ENCODE measurements at regions not wholly inside any gene's neighbourhood (a gene's known extent, or its start where the extent isn't known, plus 50 kb on each side); places are given as distances from the start of the nearest gene placed in this dataset.

- peaks cover 19% of the 10 kb centered on the region for H3K9me3 ChIP-seq (replicated peaks; ENCODE audit: low read length)
- peak overlapping the region; percentile 70 for H3K9ac ChIP-seq (ENCODE audit: low read depth, low read length)
- no peaks in the 10 kb centered on the region for H3K27me3 ChIP-seq (ENCODE audit: control insufficient read depth, insufficient read depth, low read length)
- H3K4me1 ChIP-seq (ENCODE audit: control insufficient read depth, insufficient read depth, low read length) = peaks cover 63% of the 10 kb centered on the region
- peaks cover 29% of the 10 kb centered on the region for H3K36me3 ChIP-seq (ENCODE audit: insufficient read depth, low read length)
- no peak overlapping the region for H3K4me2 ChIP-seq (ENCODE audit: low read length)
- no peak overlapping the region for H3K4me3 ChIP-seq (ENCODE audit: low read length)
Observed at GRCh38 chr11:122187373-122188165, 71.6 kb upstream of the BLID start.

- Histone ChIP-seq H3K9ac (ENCODE audit: low read depth, low read length) (peak overlapping the region; percentile 22), H3K36me3 (ENCODE audit: insufficient read depth, low read length) (peaks cover 27% of the 10 kb centered on the region), H3K9me3 (replicated peaks; ENCODE audit: low read length) (peaks cover 19% of the 10 kb centered on the region), H3K4me2 (ENCODE audit: low read length) (no peak overlapping the region), H3K27me3 (ENCODE audit: control insufficient read depth, insufficient read depth, low read length) (no peaks in the 10 kb centered on the region), H3K4me1 (ENCODE audit: control insufficient read depth, insufficient read depth, low read length) (peaks cover 62% of the 10 kb centered on the region), H3K4me3 (ENCODE audit: low read length) (no peak overlapping the region)
Observed at GRCh38 chr11:122186439-122187080, 70.5 kb upstream of the BLID start.

DNA sequence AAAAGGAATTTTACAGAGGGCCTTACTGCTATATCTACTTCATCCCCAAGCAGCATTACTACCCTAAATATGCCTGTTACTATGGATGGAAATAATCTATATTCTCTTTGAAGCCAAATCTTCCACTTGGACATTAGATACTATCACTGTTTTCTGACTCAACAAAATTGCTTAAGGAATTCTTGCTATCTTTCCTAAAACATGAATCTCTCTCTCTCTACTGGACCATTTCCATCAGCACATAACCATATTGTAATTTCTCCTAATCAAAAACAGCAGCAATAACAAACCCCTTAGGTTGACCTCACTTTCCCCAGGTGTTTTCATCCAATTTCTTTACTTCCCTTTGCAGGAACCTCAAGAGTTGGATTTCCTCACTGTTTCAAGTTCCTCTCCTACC lies 67.9 kb upstream of the BLID start:
- Histone ChIP-seq H3K4me3 (ENCODE audit: low read length) (no peak overlapping the region), H3K9ac (ENCODE audit: low read depth, low read length) (no peak overlapping the region), H3K4me2 (ENCODE audit: low read length) (no peak overlapping the region), H3K36me3 (ENCODE audit: insufficient read depth, low read length) (peaks cover 33% of the 10 kb centered on the region), H3K9me3 (replicated peaks; ENCODE audit: low read length) (peaks cover 19% of the 10 kb centered on the region), H3K4me1 (ENCODE audit: control insufficient read depth, insufficient read depth, low read length) (peaks cover 51% of the 10 kb centered on the region), H3K27me3 (ENCODE audit: control insufficient read depth, insufficient read depth, low read length) (no peaks in the 10 kb centered on the region)

GRCh38 chr11:122181893-122182292 lies 65.9 kb upstream of the BLID start:
- Histone ChIP-seq H3K4me3 (ENCODE audit: low read length) (no peak overlapping the region), H3K36me3 (ENCODE audit: insufficient read depth, low read length) (peaks cover 43% of the 10 kb centered on the region), H3K9ac (ENCODE audit: low read depth, low read length) (peak overlapping the region; percentile 52), H3K9me3 (replicated peaks; ENCODE audit: low read length) (peaks cover 19% of the 10 kb centered on the region), H3K4me1 (ENCODE audit: control insufficient read depth, insufficient read depth, low read length) (peaks cover 40% of the 10 kb centered on the region), H3K27me3 (ENCODE audit: control insufficient read depth, insufficient read depth, low read length) (no peaks in the 10 kb centered on the region), H3K4me2 (ENCODE audit: low read length) (no peak overlapping the region)

DNA sequence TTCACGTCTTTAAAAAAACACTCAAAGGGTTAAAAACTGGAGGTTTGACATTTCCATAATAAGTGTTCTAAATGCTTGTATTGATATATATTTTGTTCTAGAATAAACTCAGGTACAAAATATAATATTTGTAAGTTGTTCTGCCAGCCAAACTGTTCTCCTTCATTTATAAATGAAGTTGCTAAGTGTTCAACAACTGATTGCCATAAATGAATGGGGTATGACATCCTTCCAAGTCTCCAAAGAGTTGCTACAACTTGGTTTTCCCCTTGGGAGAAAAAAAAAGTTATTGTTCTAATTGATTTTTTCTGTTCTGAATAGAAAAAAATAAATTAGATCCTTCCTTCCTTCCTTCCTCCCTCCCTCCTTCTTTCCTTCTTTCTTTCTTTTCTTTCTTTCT lies 65.4 kb upstream of the BLID start:
- H3K4me1 ChIP-seq (ENCODE audit: control insufficient read depth, insufficient read depth, low read length) = peaks cover 42% of the 10 kb centered on the region
- H3K36me3 ChIP-seq (ENCODE audit: insufficient read depth, low read length) = peaks cover 49% of the 10 kb centered on the region
- no peaks in the 10 kb centered on the region for H3K27me3 ChIP-seq (ENCODE audit: control insufficient read depth, insufficient read depth, low read length)
- peak overlapping the region; percentile 52 for H3K9ac ChIP-seq (ENCODE audit: low read depth, low read length)
- H3K4me3 ChIP-seq (ENCODE audit: low read length) = no peak overlapping the region
- peak overlapping the region; percentile 22 for H3K4me2 ChIP-seq (ENCODE audit: low read length)
- peaks cover 19% of the 10 kb centered on the region for H3K9me3 ChIP-seq (replicated peaks; ENCODE audit: low read length)

DNA sequence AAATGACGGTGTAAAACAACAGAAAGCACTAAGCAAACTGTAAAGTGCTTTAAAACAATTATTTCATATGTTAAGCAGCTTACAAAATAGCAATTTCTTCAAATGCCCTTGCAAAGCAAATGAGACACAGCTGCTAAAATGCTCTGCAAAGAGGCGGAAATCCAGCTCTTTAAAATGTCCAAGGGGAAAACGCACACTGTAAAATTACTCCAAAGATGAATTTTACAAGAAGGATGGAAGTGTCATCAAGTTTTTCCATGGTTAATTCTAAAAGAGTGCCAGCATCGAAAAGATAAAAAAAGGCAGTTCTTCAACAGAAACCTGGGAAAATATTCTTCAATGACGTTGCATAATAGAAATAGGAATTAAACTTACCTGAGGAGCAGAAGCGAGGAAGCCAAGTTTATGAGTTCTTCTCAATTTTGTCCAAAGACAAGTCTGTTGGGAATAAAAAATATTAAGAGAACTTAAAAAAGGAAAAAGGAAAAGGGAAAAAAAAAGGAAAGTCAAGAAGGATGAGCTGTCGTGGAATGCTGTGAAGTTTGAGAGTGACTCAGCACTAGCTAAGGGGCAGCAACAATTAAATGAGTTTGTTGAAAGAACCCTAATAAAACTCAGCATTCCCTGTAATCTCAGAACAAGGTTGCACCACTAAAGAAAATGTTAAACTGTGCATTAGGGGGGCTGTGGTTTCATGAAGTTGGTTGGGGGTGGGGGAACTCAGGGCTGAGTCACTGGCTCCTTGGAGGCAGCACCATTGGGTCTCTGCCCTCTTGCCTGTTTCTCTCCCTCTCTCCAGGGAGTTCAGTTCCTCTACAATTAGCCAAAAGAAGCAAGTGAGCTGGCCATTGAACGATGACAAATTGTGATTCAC lies 64.2 kb upstream of the BLID start:
- Histone ChIP-seq H3K9ac (ENCODE audit: low read depth, low read length) (peak overlapping the region; percentile 97), H3K9me3 (replicated peaks; ENCODE audit: low read length) (peaks cover 8% of the 10 kb centered on the region), H3K4me2 (ENCODE audit: low read length) (peak overlapping the region; percentile 85), H3K4me3 (ENCODE audit: low read length) (peak overlapping the region; percentile 78), H3K36me3 (ENCODE audit: insufficient read depth, low read length) (peaks cover 50% of the 10 kb centered on the region), H3K4me1 (ENCODE audit: control insufficient read depth, insufficient read depth, low read length) (peaks cover 54% of the 10 kb centered on the region), H3K27me3 (ENCODE audit: control insufficient read depth, insufficient read depth, low read length) (no peaks in the 10 kb centered on the region)

GRCh38 chr11:122178795-122179194 lies 62.8 kb upstream of the BLID start:
- Histone ChIP-seq H3K4me1 (ENCODE audit: control insufficient read depth, insufficient read depth, low read length) (peaks cover 59% of the 10 kb centered on the region), H3K4me3 (ENCODE audit: low read length) (peak overlapping the region; percentile 78), H3K27me3 (ENCODE audit: control insufficient read depth, insufficient read depth, low read length) (no peaks in the 10 kb centered on the region), H3K36me3 (ENCODE audit: insufficient read depth, low read length) (peaks cover 59% of the 10 kb centered on the region), H3K9me3 (replicated peaks; ENCODE audit: low read length) (no peaks in the 10 kb centered on the region), H3K4me2 (ENCODE audit: low read length) (peak overlapping the region; percentile 85), H3K9ac (ENCODE audit: low read depth, low read length) (peak overlapping the region; percentile 97)

- Histone ChIP-seq H3K4me2 (ENCODE audit: low read length) (peak overlapping the region; percentile 85), H3K9ac (ENCODE audit: low read depth, low read length) (peak overlapping the region; percentile 97), H3K36me3 (ENCODE audit: insufficient read depth, low read length) (peaks cover 74% of the 10 kb centered on the region), H3K9me3 (replicated peaks; ENCODE audit: low read length) (no peaks in the 10 kb centered on the region), H3K4me1 (ENCODE audit: control insufficient read depth, insufficient read depth, low read length) (peaks cover 68% of the 10 kb centered on the region), H3K4me3 (ENCODE audit: low read length) (peak overlapping the region; percentile 78), H3K27me3 (ENCODE audit: control insufficient read depth, insufficient read depth, low read length) (no peaks in the 10 kb centered on the region)
Observed at GRCh38 chr11:122177238-122177637, 61.2 kb upstream of the BLID start.

GRCh38 chr11:122176651-122177050 lies 60.6 kb upstream of the BLID start:
- no peaks in the 10 kb centered on the region for H3K27me3 ChIP-seq (ENCODE audit: control insufficient read depth, insufficient read depth, low read length)
- peak overlapping the region; percentile 97 for H3K9ac ChIP-seq (ENCODE audit: low read depth, low read length)
- H3K4me1 ChIP-seq (ENCODE audit: control insufficient read depth, insufficient read depth, low read length) = peaks cover 64% of the 10 kb centered on the region
- H3K4me2 ChIP-seq (ENCODE audit: low read length) = peak overlapping the region; percentile 85
- no peaks in the 10 kb centered on the region for H3K9me3 ChIP-seq (replicated peaks; ENCODE audit: low read length)
- peak overlapping the region; percentile 78 for H3K4me3 ChIP-seq (ENCODE audit: low read length)
- peaks cover 76% of the 10 kb centered on the region for H3K36me3 ChIP-seq (ENCODE audit: insufficient read depth, low read length)

DNA sequence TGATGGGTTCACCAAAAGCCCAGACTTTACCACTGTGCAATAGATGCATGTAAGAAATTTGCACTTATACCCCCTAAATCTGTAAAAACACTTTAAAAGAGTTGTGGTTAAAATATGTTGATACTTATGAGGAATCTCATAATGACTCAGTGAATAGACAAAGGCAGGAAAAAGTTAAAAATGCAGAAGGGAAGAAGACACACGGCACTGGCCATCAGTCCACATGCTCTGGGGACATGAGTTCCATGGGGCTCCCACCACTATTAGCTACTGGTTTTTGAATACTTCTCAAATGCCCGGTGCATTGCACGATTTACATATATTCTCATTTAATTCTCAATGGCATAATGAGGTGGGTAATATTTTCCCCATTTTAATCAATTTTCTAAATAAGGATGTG lies 59.3 kb upstream of the BLID start:
- Histone ChIP-seq H3K4me2 (ENCODE audit: low read length) (peak overlapping the region; percentile 85), H3K27me3 (ENCODE audit: control insufficient read depth, insufficient read depth, low read length) (no peaks in the 10 kb centered on the region), H3K4me3 (ENCODE audit: low read length) (peak overlapping the region; percentile 78), H3K36me3 (ENCODE audit: insufficient read depth, low read length) (peaks cover 88% of the 10 kb centered on the region), H3K4me1 (ENCODE audit: control insufficient read depth, insufficient read depth, low read length) (peaks cover 67% of the 10 kb centered on the region), H3K9ac (ENCODE audit: low read depth, low read length) (peak overlapping the region; percentile 97), H3K9me3 (replicated peaks; ENCODE audit: low read length) (no peaks in the 10 kb centered on the region)

DNA sequence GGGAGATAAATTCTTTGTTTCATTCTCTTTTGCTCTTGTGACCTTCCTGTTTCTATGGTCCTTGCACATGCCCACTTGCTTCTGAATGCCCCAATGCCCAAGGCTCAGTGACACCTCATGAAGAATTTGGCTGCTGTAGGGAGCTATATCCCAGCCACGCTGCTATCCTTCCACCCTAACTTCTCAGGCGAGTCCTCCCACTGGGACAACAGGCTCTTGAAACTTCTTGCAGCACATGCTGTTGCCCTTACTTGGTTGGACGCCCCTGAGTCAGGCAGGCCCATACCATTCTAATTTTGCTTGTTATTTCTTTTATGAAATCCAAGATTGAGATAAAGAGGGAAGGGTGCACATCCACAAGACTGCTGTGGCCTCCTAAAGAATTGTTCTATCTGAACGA lies 57.6 kb upstream of the BLID start:
- Histone ChIP-seq H3K9me3 (replicated peaks; ENCODE audit: low read length) (no peaks in the 10 kb centered on the region), H3K4me3 (ENCODE audit: low read length) (peak overlapping the region; percentile 54), H3K36me3 (ENCODE audit: insufficient read depth, low read length) (peaks cover 92% of the 10 kb centered on the region), H3K27me3 (ENCODE audit: control insufficient read depth, insufficient read depth, low read length) (no peaks in the 10 kb centered on the region), H3K4me1 (ENCODE audit: control insufficient read depth, insufficient read depth, low read length) (peaks cover 84% of the 10 kb centered on the region), H3K4me2 (ENCODE audit: low read length) (peak overlapping the region; percentile 85), H3K9ac (ENCODE audit: low read depth, low read length) (peak overlapping the region; percentile 58)
